ENCODE measurements at regions not wholly inside any gene's neighbourhood (a gene's known extent, or its start where the extent isn't known, plus 50 kb on each side); places are given as distances from the start of the nearest gene placed in this dataset.

GRCh38 chrX:39821709-39822095, 276.1 kb downstream of the BCOR start:
- no peak for DNase-seq (ENCODE audit: low read depth, low spot score)

GRCh38 chrX:39822133-39822748, 275.5 kb downstream of the BCOR start:
- DNase-seq (ENCODE audit: low read depth, low spot score): no peak

GRCh38 chrX:39823424-39823823, 274.3 kb downstream of the BCOR start:
- DNase-seq (ENCODE audit: low read depth, low spot score): no peak

GRCh38 chrX:39823854-39824253, 273.9 kb downstream of the BCOR start:
- no peak for DNase-seq (ENCODE audit: low read depth, low spot score)

- no peak for DNase-seq (ENCODE audit: low read depth, low spot score)
Observed at GRCh38 chrX:39826813-39827543, 270.8 kb downstream of the BCOR start.

- no peak for DNase-seq (ENCODE audit: low read depth, low spot score)
Observed at GRCh38 chrX:39827951-39828350, 269.8 kb downstream of the BCOR start.

- no peak for DNase-seq (ENCODE audit: low read depth, low spot score)
Observed at GRCh38 chrX:39828971-39829370, 268.8 kb downstream of the BCOR start.

- DNase-seq (ENCODE audit: low read depth, low spot score): no peak
Observed at GRCh38 chrX:39829965-39830364, 267.8 kb downstream of the BCOR start.

GRCh38 chrX:39830414-39830813, 267.3 kb downstream of the BCOR start:
- no peak for DNase-seq (ENCODE audit: low read depth, low spot score)

- no peak for DNase-seq (ENCODE audit: low read depth, low spot score)
Observed at GRCh38 chrX:39832211-39832610, 265.5 kb downstream of the BCOR start.

- no peak for DNase-seq (ENCODE audit: low read depth, low spot score)
Observed at GRCh38 chrX:39834600-39834999, 263.2 kb downstream of the BCOR start.

GRCh38 chrX:39835241-39835640, 262.5 kb downstream of the BCOR start:
- no peak for DNase-seq (ENCODE audit: low read depth, low spot score)

GRCh38 chrX:39835776-39836175, 262.0 kb downstream of the BCOR start:
- DNase-seq (ENCODE audit: low read depth, low spot score): no peak

GRCh38 chrX:39836802-39837420, 260.8 kb downstream of the BCOR start:
- no peak for DNase-seq (ENCODE audit: low read depth, low spot score)

- DNase-seq (ENCODE audit: low read depth, low spot score): no peak
Observed at GRCh38 chrX:39837688-39838087, 260.1 kb downstream of the BCOR start.

GRCh38 chrX:39839371-39839770, 258.4 kb downstream of the BCOR start:
- no peak for DNase-seq (ENCODE audit: low read depth, low spot score)

- no peak for DNase-seq (ENCODE audit: low read depth, low spot score)
Observed at GRCh38 chrX:39840133-39840532, 257.6 kb downstream of the BCOR start.

GRCh38 chrX:39840581-39841093, 257.1 kb downstream of the BCOR start:
- no peak for DNase-seq (ENCODE audit: low read depth, low spot score)

GRCh38 chrX:39841604-39842003, 256.2 kb downstream of the BCOR start:
- no peak for DNase-seq (ENCODE audit: low read depth, low spot score)

GRCh38 chrX:39842281-39842973, 255.3 kb downstream of the BCOR start:
- no peak for DNase-seq (ENCODE audit: low read depth, low spot score)

- no peak for DNase-seq (ENCODE audit: low read depth, low spot score)
Observed at GRCh38 chrX:39843318-39843717, 254.4 kb downstream of the BCOR start.

- DNase-seq (ENCODE audit: low read depth, low spot score): no peak
Observed at GRCh38 chrX:39845233-39845632, 252.5 kb downstream of the BCOR start.
